ENCODE measurements at regions not wholly inside any gene's neighbourhood (a gene's known extent, or its start where the extent isn't known, plus 50 kb on each side); places are given as distances from the start of the nearest gene placed in this dataset.

- Histone ChIP-seq H3K4me3 (ENCODE audit: low read depth, low read length) (no peak overlapping the region), H3K27me3 (ENCODE audit: control insufficient read depth, insufficient read depth, low read length) (peaks cover 4% of the 10 kb centered on the region), H3K9ac (no peak overlapping the region), H3K27ac (no peak overlapping the region), H3K79me2 (no peaks in the 10 kb centered on the region), H3K4me1 (no peaks in the 10 kb centered on the region), H3K4me2 (ENCODE audit: low read length) (no peak overlapping the region), H3K9me3 (ENCODE audit: control insufficient read depth, low read length) (no peaks in the 10 kb centered on the region), H3K36me3 (ENCODE audit: control insufficient read depth, insufficient read depth, low read length) (no peaks in the 10 kb centered on the region), H2AFZ (no peak overlapping the region)
- no peak for TF ChIP-seq CTCF (IDR thresholded peaks at IDR 0.05)
These were observed 101.7 kb upstream of the TTC34 start for GRCh38 chr1:2903226-2903625.

DNA sequence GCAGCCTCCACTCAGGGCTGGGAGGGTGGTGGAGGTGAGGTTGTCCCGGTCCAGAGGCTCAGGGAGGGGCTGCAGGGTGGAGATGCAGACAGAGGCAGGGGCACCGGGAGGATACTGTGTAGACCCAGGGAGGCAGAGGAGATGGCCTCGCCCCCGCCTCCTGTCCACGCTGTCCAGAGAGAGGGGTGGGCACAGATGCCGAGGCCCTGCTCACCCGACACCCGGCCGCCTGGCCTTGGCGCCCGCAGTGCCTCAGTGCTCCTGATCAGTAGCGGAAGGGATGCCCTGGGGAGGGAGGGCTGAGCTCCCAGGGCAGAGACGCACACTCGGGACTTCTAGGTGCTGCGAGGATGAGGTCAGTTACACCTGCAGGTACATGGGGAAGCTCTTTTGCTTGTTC, 102.7 kb upstream of the TTC34 start:
- no peak overlapping the region for H3K4me3 ChIP-seq (ENCODE audit: low read depth, low read length)
- H3K79me2 ChIP-seq = no peaks in the 10 kb centered on the region
- H3K36me3 ChIP-seq (ENCODE audit: control insufficient read depth, insufficient read depth, low read length) = no peaks in the 10 kb centered on the region
- no peak overlapping the region for H3K9ac ChIP-seq
- H2AFZ ChIP-seq = no peak overlapping the region
- H3K9me3 ChIP-seq (ENCODE audit: control insufficient read depth, low read length) = no peaks in the 10 kb centered on the region
- no peak overlapping the region for H3K4me2 ChIP-seq (ENCODE audit: low read length)
- no peak for TF ChIP-seq CTCF (IDR thresholded peaks at IDR 0.05)
- peaks cover 4% of the 10 kb centered on the region for H3K27me3 ChIP-seq (ENCODE audit: control insufficient read depth, insufficient read depth, low read length)
- no peaks in the 10 kb centered on the region for H3K4me1 ChIP-seq
- H3K27ac ChIP-seq = no peak overlapping the region

- no peak overlapping the region for H3K4me2 ChIP-seq (ENCODE audit: low read length)
- no peaks in the 10 kb centered on the region for H3K36me3 ChIP-seq (ENCODE audit: control insufficient read depth, insufficient read depth, low read length)
- no peak overlapping the region for H3K9ac ChIP-seq
- no peaks in the 10 kb centered on the region for H3K79me2 ChIP-seq
- no peak for TF ChIP-seq CTCF (IDR thresholded peaks at IDR 0.05)
- no peaks in the 10 kb centered on the region for H3K4me1 ChIP-seq
- peaks cover 4% of the 10 kb centered on the region for H3K27me3 ChIP-seq (ENCODE audit: control insufficient read depth, insufficient read depth, low read length)
- H2AFZ ChIP-seq = no peak overlapping the region
- H3K9me3 ChIP-seq (ENCODE audit: control insufficient read depth, low read length) = no peaks in the 10 kb centered on the region
- no peak overlapping the region for H3K27ac ChIP-seq
- H3K4me3 ChIP-seq (ENCODE audit: low read depth, low read length) = no peak overlapping the region
These were observed 103.9 kb upstream of the TTC34 start for GRCh38 chr1:2905356-2905755.

DNA sequence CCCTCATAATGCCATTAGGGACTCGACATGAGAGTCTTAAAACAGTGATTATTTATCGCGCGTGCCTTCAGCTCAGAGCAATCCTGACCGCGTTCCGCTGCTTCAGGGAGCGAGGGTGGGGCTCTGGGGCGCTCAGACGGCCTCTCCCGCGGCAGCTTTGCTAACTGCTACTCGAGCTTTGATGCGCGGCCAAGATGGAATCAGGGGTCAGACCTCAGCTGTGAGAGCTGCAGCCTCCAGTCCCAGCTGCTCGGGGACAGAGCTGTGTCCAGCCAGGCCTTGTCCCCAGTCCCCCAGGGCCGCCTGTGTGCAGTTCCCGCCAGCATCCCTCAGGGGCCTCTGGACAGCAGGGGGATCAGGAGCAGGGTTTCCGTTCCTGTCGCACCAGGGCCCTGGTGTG, 104.6 kb upstream of the TTC34 start:
- Histone ChIP-seq H3K4me3 (ENCODE audit: low read depth, low read length) (no peak overlapping the region), H3K27ac (no peak overlapping the region), H3K79me2 (no peaks in the 10 kb centered on the region), H3K36me3 (ENCODE audit: control insufficient read depth, insufficient read depth, low read length) (no peaks in the 10 kb centered on the region), H3K4me2 (ENCODE audit: low read length) (no peak overlapping the region), H3K9me3 (ENCODE audit: control insufficient read depth, low read length) (no peaks in the 10 kb centered on the region), H2AFZ (no peak overlapping the region), H3K4me1 (no peaks in the 10 kb centered on the region), H3K27me3 (ENCODE audit: control insufficient read depth, insufficient read depth, low read length) (peaks cover 4% of the 10 kb centered on the region), H3K9ac (no peak overlapping the region)
- TF ChIP-seq CTCF (IDR thresholded peaks at IDR 0.05) = no peak

DNA sequence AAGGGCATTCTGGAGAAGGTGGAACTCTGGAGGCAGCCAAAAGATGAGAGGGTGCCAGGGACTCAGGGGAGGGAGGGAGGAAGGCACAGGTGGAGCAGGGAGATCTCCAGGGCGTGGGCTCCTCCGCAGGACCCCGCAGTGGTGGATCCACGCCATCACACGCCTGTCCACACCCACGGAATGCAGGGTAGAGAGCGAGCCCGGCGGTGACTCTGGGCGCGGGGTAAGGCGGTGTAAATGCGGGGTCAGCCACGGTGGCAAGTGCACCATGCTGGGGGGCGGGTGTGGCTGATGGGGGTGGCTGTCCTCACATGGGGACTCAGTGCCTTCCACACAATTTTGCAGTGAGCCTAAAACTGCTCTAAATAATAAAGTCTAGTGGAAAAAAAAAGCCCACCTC, 105.1 kb upstream of the TTC34 start:
- Histone ChIP-seq H3K27me3 (ENCODE audit: control insufficient read depth, insufficient read depth, low read length) (peaks cover 4% of the 10 kb centered on the region), H3K4me1 (no peaks in the 10 kb centered on the region), H3K27ac (no peak overlapping the region), H3K4me3 (ENCODE audit: low read depth, low read length) (no peak overlapping the region), H3K79me2 (no peaks in the 10 kb centered on the region), H3K9ac (no peak overlapping the region), H3K9me3 (ENCODE audit: control insufficient read depth, low read length) (no peaks in the 10 kb centered on the region), H2AFZ (no peak overlapping the region), H3K4me2 (ENCODE audit: low read length) (no peak overlapping the region), H3K36me3 (ENCODE audit: control insufficient read depth, insufficient read depth, low read length) (no peaks in the 10 kb centered on the region)
- no peak for TF ChIP-seq CTCF (IDR thresholded peaks at IDR 0.05)
